ENCODE measurements at regions not wholly inside any gene's neighbourhood (a gene's known extent, or its start where the extent isn't known, plus 50 kb on each side); places are given as distances from the start of the nearest gene placed in this dataset.

DNA sequence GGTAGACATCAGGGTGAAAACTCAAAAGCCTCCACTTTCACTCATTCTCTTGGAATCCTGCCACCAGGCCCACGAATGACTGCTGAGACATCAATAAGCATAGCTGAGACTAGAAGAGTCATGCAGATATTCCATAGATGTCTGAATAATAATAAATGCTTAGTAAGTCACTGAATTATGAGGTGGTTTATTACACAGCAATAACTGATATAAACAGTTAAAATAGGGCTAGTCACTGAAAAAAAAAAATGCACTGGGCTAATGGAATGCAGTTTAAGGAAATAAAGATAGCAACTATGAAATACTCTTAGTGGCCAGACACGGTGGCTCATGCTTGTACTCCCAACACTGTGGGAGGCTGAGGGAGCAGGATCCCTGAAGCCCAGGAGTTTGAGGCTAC lies 262.8 kb upstream of the CDH6 start:
- no peaks in the 10 kb centered on the region for H3K27me3 ChIP-seq (ENCODE audit: low read depth, low read length)
- H3K4me1 ChIP-seq (ENCODE audit: low read length) = no peaks in the 10 kb centered on the region
- no peak overlapping the region for H3K4me3 ChIP-seq (ENCODE audit: low read length)
- no peaks in the 10 kb centered on the region for H3K79me2 ChIP-seq (ENCODE audit: low read length)
- H3K36me3 ChIP-seq (replicated peaks; ENCODE audit: low read depth, low read length) = no peaks in the 10 kb centered on the region
- H3K4me2 ChIP-seq (ENCODE audit: low read length) = no peak overlapping the region
- H3K9me3 ChIP-seq (ENCODE audit: insufficient read depth, low read length) = no peaks in the 10 kb centered on the region
- H4K20me1 ChIP-seq (ENCODE audit: insufficient read depth, low read length) = no peaks in the 10 kb centered on the region
- H3K9ac ChIP-seq (ENCODE audit: low read length) = no peak overlapping the region
- no peak overlapping the region for H2AFZ ChIP-seq (ENCODE audit: low read depth, low read length)
- no peak overlapping the region for H3K27ac ChIP-seq (ENCODE audit: low read length)
- no peak for TF ChIP-seq EZH2phosphoT487 (IDR thresholded peaks at IDR 0.05; ENCODE audit: low read depth)
- TF ChIP-seq, protein P1, sequence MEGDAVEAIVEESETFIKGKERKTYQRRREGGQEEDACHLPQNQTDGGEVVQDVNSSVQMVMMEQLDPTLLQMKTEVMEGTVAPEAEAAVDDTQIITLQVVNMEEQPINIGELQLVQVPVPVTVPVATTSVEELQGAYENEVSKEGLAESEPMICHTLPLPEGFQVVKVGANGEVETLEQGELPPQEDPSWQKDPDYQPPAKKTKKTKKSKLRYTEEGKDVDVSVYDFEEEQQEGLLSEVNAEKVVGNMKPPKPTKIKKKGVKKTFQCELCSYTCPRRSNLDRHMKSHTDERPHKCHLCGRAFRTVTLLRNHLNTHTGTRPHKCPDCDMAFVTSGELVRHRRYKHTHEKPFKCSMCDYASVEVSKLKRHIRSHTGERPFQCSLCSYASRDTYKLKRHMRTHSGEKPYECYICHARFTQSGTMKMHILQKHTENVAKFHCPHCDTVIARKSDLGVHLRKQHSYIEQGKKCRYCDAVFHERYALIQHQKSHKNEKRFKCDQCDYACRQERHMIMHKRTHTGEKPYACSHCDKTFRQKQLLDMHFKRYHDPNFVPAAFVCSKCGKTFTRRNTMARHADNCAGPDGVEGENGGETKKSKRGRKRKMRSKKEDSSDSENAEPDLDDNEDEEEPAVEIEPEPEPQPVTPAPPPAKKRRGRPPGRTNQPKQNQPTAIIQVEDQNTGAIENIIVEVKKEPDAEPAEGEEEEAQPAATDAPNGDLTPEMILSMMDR (IDR thresholded peaks at IDR 0.05; ENCODE audit: low read depth, low read length) = no peak

DNA sequence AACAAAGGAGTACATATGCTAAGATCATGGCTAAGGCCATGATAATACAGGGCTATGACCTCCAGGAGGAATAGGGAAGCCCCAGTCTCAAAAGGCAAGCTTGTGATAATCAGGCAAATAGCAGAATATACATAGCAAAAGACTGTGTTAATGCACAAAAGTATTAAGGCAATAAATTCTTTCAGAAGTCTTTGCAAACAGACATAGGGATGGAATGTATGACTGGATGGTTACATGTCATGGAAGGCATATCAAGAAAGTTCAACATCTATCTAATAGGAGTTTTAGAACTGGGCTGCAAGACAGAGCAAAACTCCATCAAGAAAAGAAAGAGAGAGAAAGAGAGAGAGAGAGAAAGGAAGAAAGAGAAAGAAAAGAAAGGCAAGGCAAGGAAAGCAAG lies 264.5 kb upstream of the CDH6 start:
- Histone ChIP-seq H4K20me1 (ENCODE audit: insufficient read depth, low read length) (no peaks in the 10 kb centered on the region), H3K36me3 (replicated peaks; ENCODE audit: low read depth, low read length) (no peaks in the 10 kb centered on the region), H3K4me3 (ENCODE audit: low read length) (no peak overlapping the region), H3K9ac (ENCODE audit: low read length) (no peak overlapping the region), H3K4me1 (ENCODE audit: low read length) (no peaks in the 10 kb centered on the region), H3K27me3 (ENCODE audit: low read depth, low read length) (no peaks in the 10 kb centered on the region), H3K79me2 (ENCODE audit: low read length) (no peaks in the 10 kb centered on the region), H3K4me2 (ENCODE audit: low read length) (no peak overlapping the region), H3K27ac (ENCODE audit: low read length) (no peak overlapping the region), H2AFZ (ENCODE audit: low read depth, low read length) (no peak overlapping the region), H3K9me3 (ENCODE audit: insufficient read depth, low read length) (no peaks in the 10 kb centered on the region)
- no peak for TF ChIP-seq EZH2phosphoT487 (IDR thresholded peaks at IDR 0.05; ENCODE audit: low read depth)
- TF ChIP-seq, protein P1 (IDR thresholded peaks at IDR 0.05; ENCODE audit: low read depth, low read length) = no peak

DNA sequence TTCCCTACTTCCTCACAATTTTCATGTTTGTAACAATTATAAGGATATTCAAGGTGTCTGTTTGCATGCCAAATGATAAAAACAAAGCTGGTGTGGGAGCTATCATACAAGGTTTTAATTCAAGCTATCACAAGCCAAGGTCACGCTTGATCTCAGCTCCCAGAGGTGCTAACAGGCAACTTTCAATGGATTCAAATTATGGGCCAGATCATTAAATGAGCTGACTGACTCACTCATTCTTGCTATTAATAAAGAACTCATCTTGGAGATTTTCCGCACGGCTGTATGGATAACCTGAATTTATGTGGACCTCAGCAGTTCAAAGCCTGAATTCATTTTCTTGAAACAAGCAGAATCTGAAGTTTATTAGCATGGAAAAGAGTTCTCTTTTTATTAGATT lies 267.3 kb upstream of the CDH6 start:
- no peaks in the 10 kb centered on the region for H3K79me2 ChIP-seq (ENCODE audit: low read length)
- no peak for TF ChIP-seq EZH2phosphoT487 (IDR thresholded peaks at IDR 0.05; ENCODE audit: low read depth)
- TF ChIP-seq, protein P1 (IDR thresholded peaks at IDR 0.05; ENCODE audit: low read depth, low read length) = no peak
- no peaks in the 10 kb centered on the region for H3K9me3 ChIP-seq (ENCODE audit: insufficient read depth, low read length)
- no peaks in the 10 kb centered on the region for H3K27me3 ChIP-seq (ENCODE audit: low read depth, low read length)
- no peaks in the 10 kb centered on the region for H3K4me1 ChIP-seq (ENCODE audit: low read length)
- no peak overlapping the region for H3K9ac ChIP-seq (ENCODE audit: low read length)
- no peak overlapping the region for H2AFZ ChIP-seq (ENCODE audit: low read depth, low read length)
- no peaks in the 10 kb centered on the region for H3K36me3 ChIP-seq (replicated peaks; ENCODE audit: low read depth, low read length)
- H4K20me1 ChIP-seq (ENCODE audit: insufficient read depth, low read length) = no peaks in the 10 kb centered on the region
- no peak overlapping the region for H3K4me2 ChIP-seq (ENCODE audit: low read length)
- H3K27ac ChIP-seq (ENCODE audit: low read length) = no peak overlapping the region
- H3K4me3 ChIP-seq (ENCODE audit: low read length) = no peak overlapping the region

DNA sequence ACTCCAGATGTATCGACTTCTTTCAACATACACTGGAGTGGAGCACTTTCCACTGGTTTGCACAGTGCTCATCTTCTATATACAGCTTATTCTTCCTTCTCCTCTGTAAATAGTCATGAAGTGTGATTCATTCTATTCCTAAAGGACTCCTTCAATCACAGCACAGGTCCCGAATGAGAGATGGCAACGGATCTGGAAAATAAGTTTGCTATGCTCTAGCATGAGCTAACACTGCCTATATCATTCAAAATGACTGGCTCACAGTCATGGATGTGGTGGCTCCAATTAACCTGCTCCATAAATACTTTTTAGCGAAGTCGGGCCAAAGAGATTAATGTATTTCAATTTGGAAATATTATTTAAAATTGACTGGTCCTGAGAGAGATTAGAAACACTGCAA lies 272.1 kb upstream of the CDH6 start:
- Histone ChIP-seq H3K27me3 (ENCODE audit: low read depth, low read length) (no peaks in the 10 kb centered on the region), H3K4me3 (ENCODE audit: low read length) (no peak overlapping the region), H3K27ac (ENCODE audit: low read length) (no peak overlapping the region), H4K20me1 (ENCODE audit: insufficient read depth, low read length) (no peaks in the 10 kb centered on the region), H2AFZ (ENCODE audit: low read depth, low read length) (no peak overlapping the region), H3K36me3 (replicated peaks; ENCODE audit: low read depth, low read length) (no peaks in the 10 kb centered on the region), H3K4me1 (ENCODE audit: low read length) (no peaks in the 10 kb centered on the region), H3K9ac (ENCODE audit: low read length) (no peak overlapping the region), H3K9me3 (ENCODE audit: insufficient read depth, low read length) (no peaks in the 10 kb centered on the region), H3K4me2 (ENCODE audit: low read length) (no peak overlapping the region), H3K79me2 (ENCODE audit: low read length) (no peaks in the 10 kb centered on the region)
- TF ChIP-seq, protein P1 (IDR thresholded peaks at IDR 0.05; ENCODE audit: low read depth, low read length) = no peak
- no peak for TF ChIP-seq EZH2phosphoT487 (IDR thresholded peaks at IDR 0.05; ENCODE audit: low read depth)

Data from OCI-LY3 (cell line).